ENCODE measurements at regions not wholly inside any gene's neighbourhood (a gene's known extent, or its start where the extent isn't known, plus 50 kb on each side); places are given as distances from the start of the nearest gene placed in this dataset.

DNA sequence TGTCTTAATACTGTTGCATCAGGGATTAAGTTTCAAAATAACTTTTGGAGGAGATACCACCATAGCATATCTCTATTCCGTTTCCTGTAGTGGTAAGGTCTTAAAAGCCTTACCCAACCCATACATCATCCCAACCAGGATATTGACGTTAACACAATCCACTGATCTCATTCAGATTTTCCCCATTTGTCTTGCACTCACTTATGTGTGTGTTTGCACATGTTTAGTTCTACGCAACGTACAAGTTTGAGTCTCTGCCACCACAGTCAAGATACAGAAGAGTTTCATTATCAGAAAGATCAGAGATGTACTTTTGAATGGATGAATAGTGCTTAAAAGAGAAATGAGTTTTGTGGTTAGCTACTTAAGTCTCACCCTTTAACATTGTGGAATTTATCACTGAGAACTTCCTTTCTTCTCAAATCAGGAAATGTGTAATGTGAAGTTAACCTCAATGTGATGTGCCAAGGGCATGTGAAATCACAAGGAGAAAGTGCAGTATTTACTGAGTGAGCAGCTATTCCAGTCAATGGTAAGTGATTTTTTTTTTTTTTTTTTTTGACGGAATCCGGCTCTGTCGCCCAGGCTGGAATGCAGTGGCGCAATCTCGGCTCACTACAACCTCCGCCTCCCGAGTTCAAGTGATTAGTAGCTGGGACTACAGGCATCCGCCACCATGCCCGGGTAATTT, 69.2 kb upstream of the EPHA4 start:
- H3K27me3 ChIP-seq (ENCODE audit: control insufficient read depth, insufficient read depth, low read length): no peaks in the 10 kb centered on the region
- no peaks in the 10 kb centered on the region for H3K79me2 ChIP-seq
- no peak overlapping the region for H3K9ac ChIP-seq
- no peaks in the 10 kb centered on the region for H3K4me1 ChIP-seq
- no peak overlapping the region for H3K27ac ChIP-seq
- TF ChIP-seq, protein P1, sequence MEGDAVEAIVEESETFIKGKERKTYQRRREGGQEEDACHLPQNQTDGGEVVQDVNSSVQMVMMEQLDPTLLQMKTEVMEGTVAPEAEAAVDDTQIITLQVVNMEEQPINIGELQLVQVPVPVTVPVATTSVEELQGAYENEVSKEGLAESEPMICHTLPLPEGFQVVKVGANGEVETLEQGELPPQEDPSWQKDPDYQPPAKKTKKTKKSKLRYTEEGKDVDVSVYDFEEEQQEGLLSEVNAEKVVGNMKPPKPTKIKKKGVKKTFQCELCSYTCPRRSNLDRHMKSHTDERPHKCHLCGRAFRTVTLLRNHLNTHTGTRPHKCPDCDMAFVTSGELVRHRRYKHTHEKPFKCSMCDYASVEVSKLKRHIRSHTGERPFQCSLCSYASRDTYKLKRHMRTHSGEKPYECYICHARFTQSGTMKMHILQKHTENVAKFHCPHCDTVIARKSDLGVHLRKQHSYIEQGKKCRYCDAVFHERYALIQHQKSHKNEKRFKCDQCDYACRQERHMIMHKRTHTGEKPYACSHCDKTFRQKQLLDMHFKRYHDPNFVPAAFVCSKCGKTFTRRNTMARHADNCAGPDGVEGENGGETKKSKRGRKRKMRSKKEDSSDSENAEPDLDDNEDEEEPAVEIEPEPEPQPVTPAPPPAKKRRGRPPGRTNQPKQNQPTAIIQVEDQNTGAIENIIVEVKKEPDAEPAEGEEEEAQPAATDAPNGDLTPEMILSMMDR (IDR thresholded peaks at IDR 0.05): no peak
- H2AFZ ChIP-seq: no peak overlapping the region
- no peak overlapping the region for H3K4me3 ChIP-seq (ENCODE audit: low read depth, low read length)
- H3K36me3 ChIP-seq (ENCODE audit: control insufficient read depth, insufficient read depth, low read length): no peaks in the 10 kb centered on the region
- peaks cover 3% of the 10 kb centered on the region for H3K9me3 ChIP-seq (ENCODE audit: control insufficient read depth, low read length)
- no peak overlapping the region for H3K4me2 ChIP-seq (ENCODE audit: low read length)

GRCh38 chr2:221640686-221641085, 68.6 kb upstream of the EPHA4 start:
- H3K4me3 ChIP-seq (ENCODE audit: low read depth, low read length): no peak overlapping the region
- no peak overlapping the region for H2AFZ ChIP-seq
- peaks cover 3% of the 10 kb centered on the region for H3K9me3 ChIP-seq (ENCODE audit: control insufficient read depth, low read length)
- no peak overlapping the region for H3K4me2 ChIP-seq (ENCODE audit: low read length)
- no peaks in the 10 kb centered on the region for H3K4me1 ChIP-seq
- no peaks in the 10 kb centered on the region for H3K36me3 ChIP-seq (ENCODE audit: control insufficient read depth, insufficient read depth, low read length)
- H3K27ac ChIP-seq: no peak overlapping the region
- no peaks in the 10 kb centered on the region for H3K27me3 ChIP-seq (ENCODE audit: control insufficient read depth, insufficient read depth, low read length)
- no peak overlapping the region for H3K9ac ChIP-seq
- TF ChIP-seq, protein P1 (IDR thresholded peaks at IDR 0.05): no peak
- H3K79me2 ChIP-seq: no peaks in the 10 kb centered on the region

GRCh38 chr2:221637851-221638250, 65.7 kb upstream of the EPHA4 start:
- Histone ChIP-seq H3K4me3 (ENCODE audit: low read depth, low read length) (no peak overlapping the region), H3K36me3 (ENCODE audit: control insufficient read depth, insufficient read depth, low read length) (no peaks in the 10 kb centered on the region), H3K27ac (no peak overlapping the region), H2AFZ (no peak overlapping the region), H3K79me2 (no peaks in the 10 kb centered on the region), H3K4me1 (no peaks in the 10 kb centered on the region), H3K9me3 (ENCODE audit: control insufficient read depth, low read length) (peaks cover 3% of the 10 kb centered on the region), H3K9ac (no peak overlapping the region), H3K4me2 (ENCODE audit: low read length) (no peak overlapping the region), H3K27me3 (ENCODE audit: control insufficient read depth, insufficient read depth, low read length) (no peaks in the 10 kb centered on the region)
- TF ChIP-seq, protein P1 (IDR thresholded peaks at IDR 0.05): no peak

GRCh38 chr2:221635949-221636348, 63.8 kb upstream of the EPHA4 start:
- Histone ChIP-seq H3K79me2 (no peaks in the 10 kb centered on the region), H3K4me3 (ENCODE audit: low read depth, low read length) (no peak overlapping the region), H3K4me1 (no peaks in the 10 kb centered on the region), H3K27ac (no peak overlapping the region), H3K4me2 (ENCODE audit: low read length) (no peak overlapping the region), H3K27me3 (ENCODE audit: control insufficient read depth, insufficient read depth, low read length) (no peaks in the 10 kb centered on the region), H2AFZ (no peak overlapping the region), H3K36me3 (ENCODE audit: control insufficient read depth, insufficient read depth, low read length) (no peaks in the 10 kb centered on the region), H3K9me3 (ENCODE audit: control insufficient read depth, low read length) (peaks cover 3% of the 10 kb centered on the region), H3K9ac (no peak overlapping the region)
- TF ChIP-seq, protein P1 (IDR thresholded peaks at IDR 0.05): no peak

GRCh38 chr2:221629468-221629867, 57.4 kb upstream of the EPHA4 start:
- no peaks in the 10 kb centered on the region for H3K36me3 ChIP-seq (ENCODE audit: control insufficient read depth, insufficient read depth, low read length)
- no peak overlapping the region for H3K4me3 ChIP-seq (ENCODE audit: low read depth, low read length)
- no peak overlapping the region for H3K4me2 ChIP-seq (ENCODE audit: low read length)
- no peak overlapping the region for H3K27ac ChIP-seq
- no peaks in the 10 kb centered on the region for H3K9me3 ChIP-seq (ENCODE audit: control insufficient read depth, low read length)
- no peaks in the 10 kb centered on the region for H3K4me1 ChIP-seq
- TF ChIP-seq, protein P1 (IDR thresholded peaks at IDR 0.05): no peak
- no peak overlapping the region for H2AFZ ChIP-seq
- no peak overlapping the region for H3K9ac ChIP-seq
- H3K27me3 ChIP-seq (ENCODE audit: control insufficient read depth, insufficient read depth, low read length): no peaks in the 10 kb centered on the region
- no peaks in the 10 kb centered on the region for H3K79me2 ChIP-seq
